Caco-2 (cell line): ENCODE measurements at regions not wholly inside any gene's neighbourhood (a gene's known extent, or its start where the extent isn't known, plus 50 kb on each side); places are given as distances from the start of the nearest gene placed in this dataset.

Source experiments
- BruUV-seq: library from RNA; stranded (reverse); fragments of 400-500 nt; replicated peaks from 2 replicates; lab custom pipeline; 2021; lab: Mats Ljungman, UMichigan
- CTCF ChIA-PET: fragments of 300-600 bp; sonication (Branson Sonifier 250); formaldehyde crosslinking; loops from one replicate; lab custom pipeline; 2022; ENCODE audit warnings: antibody characterized with exemption; lab: Charles Lee
- POLR2A ChIA-PET: fragments of 300-600 bp; sonication (Branson Sonifier 250); formaldehyde crosslinking; loops from one replicate; lab custom pipeline; 2022; ENCODE audit warnings: antibody characterized with exemption; lab: Charles Lee
- DNase-seq, 2 experiments: peaks; one replicate each; pipeline versions ENCODE4 v3.0.0 to v3.0.0-alpha.2; 2020 to 2022
- H3K27me3 ChIP-seq: replicated peaks from 2 replicates; pipeline ENCODE4 v1.6.0; 2011; ENCODE audit warnings: low read length; ENCODE audit not compliant: control insufficient read depth, insufficient read depth
- H3K36me3 ChIP-seq: 2 replicates; pipeline ENCODE4 v1.5.1; 2011; ENCODE audit warnings: low read length; ENCODE audit not compliant: control insufficient read depth, insufficient read depth
- H3K4me1 ChIP-seq: fragments of 250-450 bp; sonication (Bioruptor Pico); 2 replicates; pipeline ENCODE4 v1.5.1; 2020; ENCODE audit warnings: mild to moderate bottlenecking
- H3K4me3 ChIP-seq: 2 replicates; pipeline ENCODE4 v1.5.1; 2011; ENCODE audit warnings: low read depth, mild to moderate bottlenecking, control low read depth, low read length
- H3K9me3 ChIP-seq: fragments of 250-450 bp; sonication (Bioruptor Pico); 2 replicates; pipeline ENCODE4 v1.5.1; 2020; ENCODE audit warnings: mild to moderate bottlenecking, moderate library complexity
- H3K27ac Mint-ChIP-seq: one replicate; pipeline ENCODE4 v1.8.0; 2022; ENCODE audit warnings: mixed read lengths; ENCODE audit not compliant: unreplicated experiment
- H3K27me3 Mint-ChIP-seq: one replicate; pipeline ENCODE4 v1.8.0; 2022; ENCODE audit warnings: mixed read lengths; ENCODE audit not compliant: insufficient read depth, unreplicated experiment
- H3K36me3 Mint-ChIP-seq: one replicate; pipeline ENCODE4 v1.8.0; 2022; ENCODE audit warnings: mild to moderate bottlenecking, mixed read lengths; ENCODE audit not compliant: insufficient read depth, unreplicated experiment
- H3K4me1 Mint-ChIP-seq: one replicate; pipeline ENCODE4 v1.8.0; 2022; ENCODE audit warnings: low read depth, mixed read lengths; ENCODE audit not compliant: unreplicated experiment
- H3K4me3 Mint-ChIP-seq: one replicate; pipeline ENCODE4 v1.8.0; 2022; ENCODE audit warnings: mild to moderate bottlenecking, moderate library complexity, mixed read lengths; ENCODE audit not compliant: unreplicated experiment
- H3K9me3 Mint-ChIP-seq: one replicate; pipeline ENCODE4 v1.8.0; 2022; ENCODE audit warnings: mixed read lengths; ENCODE audit not compliant: unreplicated experiment
- intact Hi-C: fragments of 100-400 bp; cut with micrococcal nuclease; formaldehyde crosslinking; loops from one replicate; pipeline ENCODE4 v1.10.0; 2022; ENCODE audit not compliant: unreplicated experiment
- TF ChIP-seq, protein P1 (sequence below), 2 experiments: fragments of 200-600 bp in 1 of 2; IDR thresholded peaks; 1 replicate in 1 of 2; 2 replicates in 1 of 2; pipeline versions ENCODE4 v1.5.1 to v1.8.0; 2011 to 2022; ENCODE audit warnings: antibody characterized with exemption in 1 of 2, control low read depth in 1 of 2, inconsistent platforms in 1 of 2, low read depth in 1 of 2, low read length in 1 of 2, mild to moderate bottlenecking in 1 of 2, moderate library complexity in 1 of 2; ENCODE audit not compliant: insufficient read depth in 1 of 2, severe bottlenecking in 1 of 2, unreplicated experiment in 1 of 2

GRCh38 chr6:40244699-40245098 lies 310.4 kb upstream of the MOCS1 start:
- H3K9me3 ChIP-seq: no peaks in the 10 kb centered on the region
- CTCF ChIA-PET: no interaction called here
- Mint-ChIP-seq H3K27ac (no peak overlapping the region), H3K36me3 (no peaks in the 10 kb centered on the region), H3K27me3 (peaks cover 6% of the 10 kb centered on the region), H3K4me3 (no peak overlapping the region), H3K4me1 (no peaks in the 10 kb centered on the region), H3K9me3 (peaks cover 7% of the 10 kb centered on the region)
- no peaks in the 10 kb centered on the region for H3K36me3 ChIP-seq
- H3K27me3 ChIP-seq: no peaks in the 10 kb centered on the region; the same call in 1 of the 2 replicates
- intact Hi-C loops: no loop called here
- no peak for DNase-seq
- TF ChIP-seq, protein P1, sequence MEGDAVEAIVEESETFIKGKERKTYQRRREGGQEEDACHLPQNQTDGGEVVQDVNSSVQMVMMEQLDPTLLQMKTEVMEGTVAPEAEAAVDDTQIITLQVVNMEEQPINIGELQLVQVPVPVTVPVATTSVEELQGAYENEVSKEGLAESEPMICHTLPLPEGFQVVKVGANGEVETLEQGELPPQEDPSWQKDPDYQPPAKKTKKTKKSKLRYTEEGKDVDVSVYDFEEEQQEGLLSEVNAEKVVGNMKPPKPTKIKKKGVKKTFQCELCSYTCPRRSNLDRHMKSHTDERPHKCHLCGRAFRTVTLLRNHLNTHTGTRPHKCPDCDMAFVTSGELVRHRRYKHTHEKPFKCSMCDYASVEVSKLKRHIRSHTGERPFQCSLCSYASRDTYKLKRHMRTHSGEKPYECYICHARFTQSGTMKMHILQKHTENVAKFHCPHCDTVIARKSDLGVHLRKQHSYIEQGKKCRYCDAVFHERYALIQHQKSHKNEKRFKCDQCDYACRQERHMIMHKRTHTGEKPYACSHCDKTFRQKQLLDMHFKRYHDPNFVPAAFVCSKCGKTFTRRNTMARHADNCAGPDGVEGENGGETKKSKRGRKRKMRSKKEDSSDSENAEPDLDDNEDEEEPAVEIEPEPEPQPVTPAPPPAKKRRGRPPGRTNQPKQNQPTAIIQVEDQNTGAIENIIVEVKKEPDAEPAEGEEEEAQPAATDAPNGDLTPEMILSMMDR (IDR thresholded peaks at IDR 0.05; ENCODE audit: insufficient read depth in 1 of 2, low read depth in 1 of 2, low read length in 1 of 2, severe bottlenecking in 1 of 2, unreplicated experiment in 1 of 2): no peak
- BruUV-seq: no TSS peak
- POLR2A ChIA-PET: no interaction called here
- H3K4me3 ChIP-seq: no peak overlapping the region
- H3K4me1 ChIP-seq: no peaks in the 10 kb centered on the region

DNA sequence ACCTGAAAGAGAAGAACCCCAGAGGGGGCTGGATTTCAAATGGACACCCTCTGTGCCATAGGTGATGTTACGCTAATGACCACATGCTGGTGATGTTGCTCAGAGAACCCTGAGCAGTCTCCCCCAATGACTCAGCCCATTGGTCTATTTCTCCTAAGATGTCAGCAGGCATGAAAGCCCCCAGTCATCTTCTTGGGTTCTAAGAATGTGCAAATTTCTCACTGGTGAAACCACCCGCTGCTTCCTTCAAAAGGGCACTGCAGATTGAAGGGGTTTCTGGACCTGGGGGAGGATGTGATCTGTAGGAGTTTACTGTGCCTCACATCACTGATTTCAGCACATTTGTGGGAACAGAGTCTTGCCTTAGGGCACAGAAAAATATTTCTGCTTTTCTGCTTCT lies 298.4 kb upstream of the MOCS1 start:
- TF ChIP-seq, protein P1 (IDR thresholded peaks at IDR 0.05; ENCODE audit: insufficient read depth in 1 of 2, low read depth in 1 of 2, low read length in 1 of 2, severe bottlenecking in 1 of 2, unreplicated experiment in 1 of 2): no peak
- peaks cover 5% of the 10 kb centered on the region for H3K9me3 Mint-ChIP-seq
- H3K9me3 ChIP-seq: no peaks in the 10 kb centered on the region
- POLR2A ChIA-PET: no interaction called here
- no peaks in the 10 kb centered on the region for H3K36me3 Mint-ChIP-seq
- H3K4me1 Mint-ChIP-seq: no peaks in the 10 kb centered on the region
- no peaks in the 10 kb centered on the region for H3K27me3 ChIP-seq
- no TSS peak for BruUV-seq
- H3K4me1 ChIP-seq: no peaks in the 10 kb centered on the region
- no peaks in the 10 kb centered on the region for H3K36me3 ChIP-seq
- no peak overlapping the region for H3K4me3 ChIP-seq
- no peak for DNase-seq
- no peak overlapping the region for H3K27ac Mint-ChIP-seq
- intact Hi-C loops: no loop called here
- no peak overlapping the region for H3K4me3 Mint-ChIP-seq
- peaks cover 14% of the 10 kb centered on the region for H3K27me3 Mint-ChIP-seq
- CTCF ChIA-PET: no interaction called here

DNA sequence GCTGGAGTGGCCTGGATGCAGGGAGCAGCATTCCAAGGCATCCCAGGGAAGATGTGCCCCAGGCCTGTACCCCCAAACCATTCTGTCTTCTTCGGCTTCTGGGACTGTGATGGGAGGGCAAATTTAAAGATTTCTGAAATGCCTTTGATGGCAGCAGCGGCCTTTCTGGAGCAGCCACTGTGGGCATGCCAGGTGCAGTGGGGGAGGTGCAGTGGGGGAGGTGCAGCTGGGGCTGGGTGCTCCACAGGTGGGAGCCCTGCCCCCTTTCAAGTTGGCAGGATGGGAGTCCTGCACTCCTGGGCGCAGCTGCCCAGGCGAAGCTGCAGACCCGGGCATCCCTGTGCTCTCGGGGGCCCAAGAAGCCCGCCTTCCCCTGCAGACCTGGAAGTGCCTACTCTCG lies 293.5 kb upstream of the MOCS1 start:
- H3K27ac Mint-ChIP-seq: no peak overlapping the region
- Histone ChIP-seq H3K27me3 (no peaks in the 10 kb centered on the region), H3K4me1 (no peaks in the 10 kb centered on the region), H3K9me3 (0 out of 2 replicates have a peak, but pooled peaks cover 9% of the 10 kb centered on the region), H3K4me3 (no peak overlapping the region), H3K36me3 (no peaks in the 10 kb centered on the region)
- H3K9me3 Mint-ChIP-seq: peaks cover 16% of the 10 kb centered on the region
- no TSS peak for BruUV-seq
- H3K4me1 Mint-ChIP-seq: no peaks in the 10 kb centered on the region
- ChIA-PET POLR2A (no interaction called here), CTCF (no interaction called here)
- H3K36me3 Mint-ChIP-seq: no peaks in the 10 kb centered on the region
- H3K4me3 Mint-ChIP-seq: no peak overlapping the region
- DNase-seq: no peak
- TF ChIP-seq, protein P1 (IDR thresholded peaks at IDR 0.05; ENCODE audit: insufficient read depth in 1 of 2, low read depth in 1 of 2, low read length in 1 of 2, severe bottlenecking in 1 of 2, unreplicated experiment in 1 of 2): no peak
- H3K27me3 Mint-ChIP-seq: peaks cover 11% of the 10 kb centered on the region
- intact Hi-C loops: no loop called here
